HEK293T (cell line): ENCODE measurements at regions not wholly inside any gene's neighbourhood (a gene's known extent, or its start where the extent isn't known, plus 50 kb on each side); places are given as distances from the start of the nearest gene placed in this dataset.

Source experiments
- ARNT ChIP-seq: fragments of 450-650 bp; IDR thresholded peaks from 2 replicates; pipeline ENCODE4 v1.6.1; 2017; ENCODE audit warnings: mild to moderate bottlenecking
- CTBP1 ChIP-seq: fragments of 450-650 bp; IDR thresholded peaks from 2 replicates; pipeline ENCODE4 v1.6.1; 2016; ENCODE audit warnings: borderline replicate concordance
- ELF4 ChIP-seq: fragments of 450-650 bp; IDR thresholded peaks from 2 replicates; pipeline ENCODE4 v1.6.1; 2017; ENCODE audit warnings: antibody characterized with exemption
- FOXM1 ChIP-seq: fragments of 450-650 bp; IDR thresholded peaks from 2 replicates; pipeline ENCODE4 v1.6.1; 2017; ENCODE audit warnings: mild to moderate bottlenecking, borderline replicate concordance
- L3MBTL2 ChIP-seq: fragments of 450-650 bp; conservative IDR thresholded peaks from 2 replicates; pipeline ENCODE4 v1.6.1; 2016; ENCODE audit warnings: mild to moderate bottlenecking
- PKNOX1 ChIP-seq: fragments of 450-650 bp; IDR thresholded peaks from 2 replicates; pipeline ENCODE4 v1.6.1; 2016
- SP1 ChIP-seq: fragments of 450-650 bp; IDR thresholded peaks from 2 replicates; pipeline ENCODE4 v1.6.1; 2017
- SUZ12 ChIP-seq: fragments of 450-650 bp; IDR thresholded peaks from 2 replicates; pipeline ENCODE4 v1.6.1; 2016; ENCODE audit warnings: mild to moderate bottlenecking
- ZNF384 ChIP-seq: fragments of 450-650 bp; IDR thresholded peaks from 2 replicates; pipeline ENCODE4 v1.6.1; 2016

GRCh38 chr6:156698239-156699016, 78.8 kb upstream of the ARID1B start:
- TF ChIP-seq L3MBTL2 = no peak
- TF ChIP-seq SUZ12 = no peak
- TF ChIP-seq ELF4 = no peak
- TF ChIP-seq CTBP1 = no peak
- TF ChIP-seq PKNOX1 = no peak
- TF ChIP-seq ARNT = no peak
- TF ChIP-seq ZNF384 = no peak
- TF ChIP-seq SP1 = no peak
- no peak for TF ChIP-seq FOXM1
